NCI-H1105 (cell line): ENCODE measurements at regions not wholly inside any gene's neighbourhood (a gene's known extent, or its start where the extent isn't known, plus 50 kb on each side); places are given as distances from the start of the nearest gene placed in this dataset.

Source experiments
- DNase-seq: peaks from one replicate; lab custom pipeline; 2025; lab: John Stamatoyannopoulos, UW

DNA sequence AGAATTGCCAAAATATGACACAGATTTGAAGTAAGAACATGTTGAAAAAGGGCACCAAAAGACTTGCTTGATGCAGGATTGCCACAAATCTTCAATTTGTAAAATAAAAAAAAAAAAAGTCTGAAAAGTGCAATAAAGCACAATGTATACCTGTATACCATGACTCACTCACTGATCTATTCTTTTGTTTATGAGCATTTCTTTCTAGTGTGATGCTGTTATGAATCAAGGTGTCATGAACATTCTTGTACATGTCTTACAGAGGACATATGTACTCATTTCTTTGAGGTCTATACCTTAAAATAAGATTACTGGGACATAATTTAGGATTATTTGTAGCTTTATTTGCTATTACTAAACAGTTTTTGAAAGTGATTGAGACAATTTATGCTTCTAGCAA, 464.9 kb upstream of the RBMS3 start:
- DNase-seq = no peak

DNA sequence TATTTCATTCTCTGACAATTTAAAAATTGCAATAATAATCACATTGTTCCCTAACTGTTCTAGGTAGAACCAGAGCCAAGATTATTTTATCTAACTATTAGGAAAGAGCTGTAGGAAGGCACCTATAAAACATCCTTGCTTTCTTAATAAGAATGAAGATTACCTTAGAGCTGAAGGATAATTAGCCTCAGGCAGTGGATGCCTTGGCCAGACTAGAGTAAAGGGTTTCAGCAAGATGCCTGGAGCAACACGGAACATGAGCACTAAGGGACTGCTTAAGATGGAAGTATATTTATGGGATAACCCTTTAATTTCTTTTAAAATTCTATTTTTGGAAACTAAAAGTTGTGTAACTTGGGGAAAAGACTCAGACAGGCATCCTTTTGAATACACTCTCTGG, 456.6 kb upstream of the RBMS3 start:
- DNase-seq = no peak

DNA sequence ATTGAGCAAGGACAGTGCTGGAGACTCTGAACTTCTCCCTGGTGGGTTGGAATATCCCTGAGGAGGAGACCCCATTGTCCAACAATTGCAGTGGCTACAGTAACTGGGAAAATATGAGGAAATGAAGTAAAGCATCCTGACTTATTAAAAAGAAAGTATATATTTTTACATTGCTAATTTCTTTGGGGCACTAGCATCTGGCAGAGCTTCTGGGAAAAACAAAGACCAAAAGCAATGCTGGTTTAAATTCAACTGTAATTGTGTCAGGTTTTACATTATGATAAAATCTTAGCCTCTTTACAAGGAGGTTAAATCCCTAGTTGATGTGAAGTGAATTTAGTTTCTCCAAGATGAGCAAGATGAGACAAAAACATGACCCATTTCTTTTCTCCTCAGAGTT, 454.0 kb upstream of the RBMS3 start:
- DNase-seq = no peak

DNA sequence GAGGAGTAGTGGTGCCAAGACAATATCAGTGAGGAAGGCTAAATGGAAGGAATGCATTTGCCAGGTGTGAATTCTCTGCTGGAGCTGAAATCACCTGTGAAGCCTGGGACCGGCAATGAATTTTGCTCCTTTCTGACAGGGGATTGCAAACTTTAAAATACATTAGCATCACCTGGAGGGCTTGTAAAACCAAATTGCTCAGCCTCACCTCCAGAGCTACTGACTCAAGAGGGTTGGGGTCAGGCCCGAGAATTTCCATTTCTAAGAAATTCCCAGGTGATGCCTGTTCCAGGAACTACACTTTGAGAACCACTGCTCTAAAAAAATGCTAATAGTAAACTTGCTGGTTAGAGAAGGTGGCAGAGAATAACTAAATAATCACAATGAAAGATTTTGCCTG, 445.6 kb upstream of the RBMS3 start:
- DNase-seq = no peak

DNA sequence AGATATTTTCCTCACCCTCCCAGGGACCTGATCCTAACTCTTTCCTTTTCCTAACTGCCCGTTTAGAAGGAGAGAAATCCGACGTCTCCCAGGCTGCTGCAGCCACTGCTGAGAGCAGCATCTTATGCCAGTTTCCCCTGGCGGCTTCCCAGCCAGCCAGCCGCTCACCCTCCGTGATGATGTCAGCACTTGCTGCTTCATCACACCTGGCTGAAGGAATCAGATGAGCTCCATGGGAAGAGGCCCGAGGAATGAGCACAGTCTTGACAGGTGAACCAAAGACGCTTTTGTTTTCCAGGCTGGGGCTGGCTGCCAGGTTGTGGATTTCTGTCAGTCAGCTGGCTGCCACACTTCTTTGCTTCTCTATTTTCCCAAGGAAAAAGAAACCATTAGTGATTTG, 445.1 kb upstream of the RBMS3 start:
- peak; percentile 44 for DNase-seq

DNA sequence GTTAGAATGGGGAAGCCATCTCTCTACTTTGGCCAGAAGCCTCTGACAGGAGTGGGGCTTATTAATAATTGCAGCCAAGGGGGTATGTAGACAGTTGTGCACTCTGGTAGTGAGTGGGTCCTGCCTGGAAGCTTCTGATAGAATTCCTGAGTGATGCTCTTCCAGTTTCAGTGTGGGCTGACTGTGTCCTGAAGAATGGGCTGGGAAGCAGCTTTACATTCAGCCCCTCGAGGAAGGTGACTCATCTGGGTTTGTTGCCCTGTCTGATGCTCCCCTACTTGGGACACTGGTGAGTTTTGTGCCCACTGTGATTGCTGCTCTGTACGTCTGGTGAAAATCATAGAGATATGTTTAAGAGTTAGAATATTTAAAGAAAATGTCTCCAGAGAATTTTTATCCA, 444.7 kb upstream of the RBMS3 start:
- no peak for DNase-seq

DNA sequence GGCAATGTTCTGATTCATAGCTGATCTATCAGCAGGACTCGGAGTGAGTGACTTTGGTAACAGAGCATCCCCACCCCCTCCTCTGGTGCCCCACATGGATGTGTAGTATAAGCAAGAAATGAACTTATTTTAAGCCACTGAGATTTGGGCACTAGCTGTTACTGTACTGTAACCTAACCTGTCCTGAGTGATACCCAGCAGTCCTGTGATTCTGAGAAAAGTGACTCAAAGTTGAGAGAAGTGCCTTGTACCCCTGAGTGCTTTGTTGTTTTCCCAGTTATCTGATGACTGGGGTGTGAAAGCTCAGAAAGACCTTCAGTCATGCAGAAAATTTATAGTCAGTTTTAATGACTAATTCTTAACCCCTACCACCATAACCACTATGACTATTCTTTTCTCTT, 439.9 kb upstream of the RBMS3 start:
- no peak for DNase-seq

DNA sequence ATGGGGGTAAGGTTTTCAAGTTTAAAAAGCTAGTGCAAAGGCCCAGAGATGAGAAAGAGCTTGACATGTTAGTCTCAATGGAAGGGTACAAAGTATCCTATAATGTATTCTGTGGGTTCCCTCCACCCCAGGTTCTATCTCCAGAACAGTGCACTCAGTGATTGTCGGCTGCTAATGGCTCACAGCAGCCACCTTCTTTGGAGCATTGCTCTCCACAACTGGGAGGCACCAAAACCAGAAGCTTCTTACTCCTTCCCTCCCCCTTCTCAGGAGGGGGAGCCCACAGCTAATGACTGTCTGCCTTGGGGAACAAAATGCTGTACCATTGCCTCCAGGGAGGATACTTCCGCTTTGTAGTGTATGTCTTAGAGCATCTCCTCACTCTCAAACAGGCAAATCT, 439.4 kb upstream of the RBMS3 start:
- no peak for DNase-seq

DNA sequence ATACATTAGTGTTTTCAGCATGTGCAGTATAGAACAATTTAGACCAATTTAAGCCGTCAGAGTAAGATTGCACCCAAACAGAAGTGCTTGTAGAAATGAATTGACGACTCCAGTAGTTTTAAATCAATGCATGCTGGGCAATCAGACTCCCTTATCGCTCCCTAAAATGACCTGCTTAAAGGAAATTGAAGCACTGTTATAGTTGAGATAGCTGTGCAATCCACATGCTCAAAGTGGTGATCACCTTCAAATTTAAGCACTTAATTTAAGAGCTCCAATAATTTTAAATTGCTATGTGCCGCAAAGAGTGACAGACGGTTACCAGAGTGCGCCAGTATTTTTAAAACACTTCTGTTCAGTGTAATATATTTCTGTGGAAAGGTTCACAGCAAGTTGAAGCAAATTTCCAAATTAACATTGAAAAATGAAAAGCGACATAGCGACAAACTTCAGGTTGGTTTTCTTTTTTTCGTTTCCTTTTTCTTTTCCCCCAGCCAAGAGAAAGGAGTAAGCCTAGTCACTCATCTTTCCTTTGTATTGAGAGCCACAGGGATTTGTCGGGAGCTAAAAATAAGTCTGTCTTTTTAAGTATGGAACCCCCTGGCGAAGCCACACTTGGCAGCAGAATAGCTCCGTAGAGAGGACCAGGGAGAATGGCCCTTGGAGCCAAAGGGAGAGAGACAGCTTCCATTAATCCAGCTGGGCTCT, 436.4 kb upstream of the RBMS3 start:
- DNase-seq = no peak

DNA sequence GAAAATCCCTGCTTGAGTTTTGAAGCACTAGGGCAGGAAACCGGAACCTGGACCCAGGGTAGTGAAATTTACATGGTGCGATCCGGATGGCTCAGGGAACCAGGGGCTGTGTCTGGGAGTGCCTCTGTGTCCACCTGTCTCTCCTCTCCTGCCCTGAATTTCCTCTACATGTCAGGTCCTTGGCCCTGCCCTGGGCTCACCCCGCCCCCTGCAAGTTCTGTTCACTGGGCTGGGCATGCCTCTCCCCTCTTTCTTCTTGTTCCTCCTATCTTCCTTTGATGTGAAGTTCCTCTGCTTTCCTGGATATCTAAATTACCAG, 435.9 kb upstream of the RBMS3 start:
- DNase-seq = no peak

DNA sequence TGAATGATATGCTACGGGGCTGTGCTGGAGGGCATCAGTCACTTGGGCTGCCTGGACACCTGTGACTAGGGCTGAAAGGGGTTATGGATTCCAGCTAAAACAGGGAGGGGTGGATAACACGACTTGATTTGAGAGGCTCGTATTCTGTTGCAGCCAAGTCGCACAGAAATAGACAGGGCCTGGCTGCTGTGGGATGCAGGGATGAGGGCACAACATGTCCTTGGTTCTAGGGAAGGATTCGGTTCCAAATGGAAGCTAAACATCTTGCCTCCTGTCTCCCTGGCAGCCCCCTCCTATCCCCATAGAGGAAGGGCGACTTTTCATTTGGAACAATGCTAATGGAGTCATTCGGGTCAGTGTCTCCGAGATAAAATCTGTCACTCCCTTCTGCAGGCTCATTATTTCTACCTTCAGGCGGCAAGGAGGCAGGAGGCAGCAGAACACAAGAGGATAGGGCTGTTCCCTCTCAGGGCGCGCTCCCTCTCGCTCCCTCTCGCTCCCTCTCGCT, 433.8 kb upstream of the RBMS3 start:
- DNase-seq = no peak

DNA sequence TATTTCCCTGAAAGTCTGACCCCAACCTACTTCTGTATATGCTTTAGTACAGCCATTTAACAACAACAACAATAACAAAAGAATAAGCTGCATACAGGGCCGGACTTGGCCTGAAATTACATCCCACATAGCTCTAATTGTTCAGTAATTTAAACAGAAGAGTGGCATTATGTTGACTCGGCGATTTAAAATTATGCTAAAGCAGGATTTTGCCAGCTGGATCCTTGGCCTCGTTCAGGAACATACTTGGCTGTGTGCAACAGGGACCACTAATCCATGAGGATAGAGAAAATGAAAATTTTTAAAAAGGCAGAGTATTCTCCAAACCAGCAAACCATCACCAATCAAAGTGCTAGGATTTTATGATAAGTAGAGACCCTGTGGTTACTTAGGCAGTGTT, 433.1 kb upstream of the RBMS3 start:
- DNase-seq = no peak

DNA sequence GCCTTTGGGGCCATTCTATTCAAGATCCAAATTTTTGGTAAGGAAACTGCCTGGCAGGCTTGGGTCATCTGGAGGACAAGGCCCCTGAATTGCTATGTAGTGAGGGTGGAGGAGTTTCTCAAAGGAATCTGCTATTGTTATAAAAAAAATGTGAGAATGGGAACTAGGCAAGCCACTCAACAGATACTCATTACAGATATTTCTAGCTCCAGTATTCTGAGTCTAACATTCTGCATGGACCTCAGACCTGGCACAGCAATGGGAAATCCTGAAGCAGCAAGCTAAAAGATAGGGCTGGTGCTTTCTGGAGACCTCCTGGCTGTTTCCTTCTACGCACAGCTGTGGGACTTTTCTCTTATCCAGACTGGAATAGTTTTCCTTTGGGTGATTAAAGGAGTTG, 430.7 kb upstream of the RBMS3 start:
- no peak for DNase-seq

DNA sequence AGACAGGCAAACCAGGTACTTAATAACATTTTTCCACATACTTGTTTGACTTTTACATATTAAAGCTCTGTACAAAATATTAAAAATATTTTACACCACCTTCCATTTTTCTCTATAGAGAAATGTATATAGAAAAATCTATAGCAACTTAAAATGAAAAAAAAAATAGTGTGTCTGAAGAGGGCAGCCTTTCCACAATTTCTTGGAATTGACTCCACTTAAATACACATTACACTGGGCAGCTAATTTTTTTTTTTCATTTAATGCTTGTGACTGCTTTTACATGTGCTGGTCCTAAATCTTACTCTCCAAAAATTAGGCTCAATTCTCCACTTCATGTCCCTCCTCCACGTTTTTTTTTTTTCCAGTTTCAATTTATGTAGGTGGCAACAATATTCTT, 427.0 kb upstream of the RBMS3 start:
- DNase-seq = no peak

DNA sequence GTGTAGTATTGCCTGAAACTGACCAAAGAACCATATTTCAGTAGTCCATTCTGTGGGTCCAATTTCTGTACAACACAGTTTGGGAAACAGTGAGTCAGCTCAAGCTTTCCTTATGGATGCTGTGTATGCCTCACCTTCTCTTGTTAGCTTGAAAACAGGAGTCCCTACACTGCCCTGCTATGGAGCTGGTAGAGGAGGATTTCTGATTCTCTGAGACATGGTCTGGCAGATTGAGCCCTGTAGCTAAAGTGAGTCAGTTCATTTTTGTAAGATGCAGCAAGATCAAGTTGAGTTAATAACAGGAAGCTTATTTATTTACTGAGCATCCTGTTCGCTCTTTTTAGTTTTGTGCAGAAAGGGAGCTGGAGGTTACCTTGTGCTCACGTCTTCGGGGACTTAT, 424.1 kb upstream of the RBMS3 start:
- DNase-seq = no peak

DNA sequence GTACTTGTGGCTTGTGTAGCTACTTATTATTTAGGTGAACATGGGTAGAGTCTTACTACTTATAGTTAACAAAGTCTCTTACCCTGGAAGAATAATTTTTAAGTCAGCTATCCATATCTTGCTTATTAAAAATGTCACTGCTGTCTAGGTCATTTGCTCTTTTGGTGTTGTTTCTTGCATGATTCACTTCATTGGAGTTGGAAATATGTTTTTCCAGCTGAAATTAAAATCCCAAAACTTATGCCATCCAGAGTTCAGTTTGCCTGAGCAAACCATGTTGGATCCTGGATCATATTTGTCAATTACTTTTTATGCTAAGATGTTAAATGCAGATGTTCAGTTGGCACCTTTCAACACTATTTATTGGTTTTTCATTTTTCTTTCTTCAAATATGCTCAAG, 421.0 kb upstream of the RBMS3 start:
- no peak for DNase-seq

DNA sequence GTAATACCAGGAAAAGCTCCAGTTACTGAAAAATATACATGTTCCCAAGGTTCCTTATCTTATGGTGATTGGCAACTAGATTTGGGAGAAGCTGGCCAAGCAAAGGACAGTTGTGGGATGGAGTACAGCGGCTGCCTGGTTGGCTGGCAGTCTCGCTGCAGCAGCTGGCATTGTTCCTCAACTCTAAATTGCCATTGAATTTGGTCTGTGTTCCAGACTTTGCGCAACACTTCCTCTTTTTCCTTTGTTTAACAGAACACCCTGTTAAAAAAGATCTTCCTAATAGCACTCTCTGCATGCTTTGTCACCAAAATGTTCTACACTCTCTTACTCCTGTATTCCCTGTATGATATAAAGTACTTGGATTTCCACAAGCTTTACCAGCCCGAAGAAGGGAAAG, 420.6 kb upstream of the RBMS3 start:
- DNase-seq = no peak

DNA sequence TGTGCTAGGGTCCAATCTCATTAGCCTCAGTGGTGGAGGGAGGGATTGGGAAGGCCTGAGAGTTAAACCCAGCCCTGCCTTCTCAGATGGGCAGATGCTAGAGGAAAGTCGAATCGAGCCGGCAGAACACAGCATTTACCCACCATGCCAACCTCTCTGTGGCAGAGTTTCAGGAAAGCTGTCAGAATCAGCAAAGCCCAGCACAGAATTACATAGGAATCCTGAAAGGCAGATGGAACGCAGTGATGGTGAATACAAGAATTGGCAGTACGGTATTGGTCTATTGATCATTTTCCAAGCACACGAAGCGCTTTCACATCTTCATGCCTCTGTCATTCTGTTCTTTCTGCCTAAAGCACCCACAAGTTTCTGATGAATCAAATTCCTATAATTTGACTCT, 417.7 kb upstream of the RBMS3 start:
- DNase-seq = no peak

DNA sequence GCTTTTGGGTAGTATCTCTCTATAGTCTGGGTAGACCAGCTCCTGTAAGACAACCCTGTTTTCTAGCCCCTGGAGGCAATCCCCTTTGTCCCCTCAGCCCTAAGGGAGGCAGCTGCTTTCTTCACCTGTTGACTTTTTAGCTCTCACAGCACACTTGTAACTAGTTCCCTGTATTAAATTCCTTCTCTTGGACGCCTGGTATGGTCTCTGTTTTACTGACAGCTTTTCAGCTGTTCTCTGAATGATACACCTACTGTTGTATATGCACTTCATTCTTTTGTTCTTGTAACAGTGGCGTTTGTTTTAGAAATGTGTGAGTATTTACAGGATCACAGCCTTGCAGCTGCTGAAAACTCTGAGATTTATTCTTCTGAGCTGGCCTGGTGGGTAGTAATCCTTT, 413.0 kb upstream of the RBMS3 start:
- no peak for DNase-seq

DNA sequence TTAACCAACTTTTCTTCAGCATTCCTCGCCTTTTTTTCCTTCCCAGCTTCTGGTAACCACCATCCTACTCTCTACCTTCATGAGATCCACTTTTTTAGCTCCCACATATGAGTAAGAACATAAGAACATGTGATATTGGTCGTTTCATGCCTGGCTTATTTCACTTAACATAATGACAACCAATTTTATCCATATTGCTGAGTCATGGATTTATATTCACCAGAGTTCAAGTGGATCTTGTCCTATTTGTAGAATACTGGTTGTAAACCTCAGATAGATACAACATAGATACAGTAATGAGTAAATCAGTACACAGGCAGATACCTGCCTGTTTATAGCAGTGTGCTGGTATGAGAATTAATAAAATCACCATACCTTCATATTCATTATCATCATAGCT, 412.0 kb upstream of the RBMS3 start:
- DNase-seq = no peak

DNA sequence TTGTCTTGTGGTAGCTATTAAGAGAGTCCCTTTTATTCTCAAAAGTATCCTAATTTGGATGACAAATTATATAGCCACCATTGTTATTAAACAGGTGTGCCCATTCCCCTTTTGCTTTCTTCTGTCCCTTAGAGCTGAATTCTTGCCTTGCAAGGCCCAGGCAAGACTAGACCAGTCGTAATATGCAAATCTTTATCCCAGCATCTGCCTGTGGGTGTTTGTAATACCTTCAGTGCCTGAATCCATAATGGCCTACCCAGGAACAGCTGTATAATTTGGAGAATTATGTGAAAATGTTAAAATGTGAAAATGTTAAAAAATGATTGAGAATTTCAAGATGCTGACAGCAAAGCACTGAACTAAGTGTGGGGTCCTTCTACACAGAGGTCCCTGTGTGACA, 403.0 kb upstream of the RBMS3 start:
- DNase-seq = no peak

DNA sequence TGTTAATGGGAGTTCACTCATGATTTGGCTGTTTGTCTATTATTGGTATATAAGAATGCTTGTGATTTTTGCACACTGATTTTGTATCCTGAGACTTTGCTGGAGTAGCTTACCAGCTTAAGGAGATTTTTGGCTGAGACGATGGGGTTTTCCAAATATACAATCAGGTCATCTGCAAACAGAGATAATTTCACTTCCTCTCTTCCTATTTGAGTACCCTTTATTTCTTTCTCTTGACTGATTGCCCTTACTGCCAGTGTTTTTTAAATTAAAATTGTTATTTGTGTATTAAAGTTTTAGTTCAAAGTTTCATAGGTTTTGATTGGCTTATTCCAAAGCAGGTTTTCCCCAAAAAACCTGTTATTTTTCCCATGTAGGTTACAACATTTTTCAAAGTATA, 390.5 kb upstream of the RBMS3 start:
- no peak for DNase-seq

DNA sequence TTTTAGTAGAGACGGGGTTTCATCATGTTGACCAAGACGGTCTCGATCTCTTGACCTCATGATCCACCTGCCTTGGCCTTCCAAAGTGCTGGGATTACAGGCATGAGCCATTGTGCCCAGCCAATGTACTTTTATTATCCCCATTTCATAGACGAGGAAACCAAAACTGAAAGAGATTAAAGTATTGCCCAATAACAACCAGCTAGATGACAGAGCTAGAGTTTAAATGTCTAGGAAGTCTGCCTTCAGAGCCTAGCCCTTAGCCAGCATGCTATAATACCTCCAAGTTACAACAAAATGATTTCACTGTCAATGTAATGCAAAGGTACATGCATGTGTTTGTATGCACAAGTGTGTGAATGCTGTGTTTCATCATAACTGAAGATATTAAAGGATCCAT, 389.4 kb upstream of the RBMS3 start:
- DNase-seq = no peak

DNA sequence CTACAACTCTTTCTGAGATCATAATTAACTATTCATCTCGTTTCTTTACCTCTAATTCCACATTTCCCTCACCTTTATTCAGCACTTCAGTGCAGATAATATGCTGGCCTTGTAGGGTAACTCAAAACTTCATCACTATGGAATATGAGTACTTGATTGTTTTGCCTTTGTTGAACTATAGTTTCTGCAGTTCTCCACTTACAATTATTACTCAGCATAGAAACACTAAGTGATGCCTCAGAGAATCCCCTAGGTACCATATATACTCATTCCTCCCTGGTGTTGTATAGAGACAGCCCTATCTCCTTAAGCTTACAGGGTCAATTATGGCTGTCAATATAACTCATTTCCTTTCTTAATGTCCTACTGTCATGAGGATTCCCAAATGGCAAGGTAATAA, 380.6 kb upstream of the RBMS3 start:
- DNase-seq = no peak

DNA sequence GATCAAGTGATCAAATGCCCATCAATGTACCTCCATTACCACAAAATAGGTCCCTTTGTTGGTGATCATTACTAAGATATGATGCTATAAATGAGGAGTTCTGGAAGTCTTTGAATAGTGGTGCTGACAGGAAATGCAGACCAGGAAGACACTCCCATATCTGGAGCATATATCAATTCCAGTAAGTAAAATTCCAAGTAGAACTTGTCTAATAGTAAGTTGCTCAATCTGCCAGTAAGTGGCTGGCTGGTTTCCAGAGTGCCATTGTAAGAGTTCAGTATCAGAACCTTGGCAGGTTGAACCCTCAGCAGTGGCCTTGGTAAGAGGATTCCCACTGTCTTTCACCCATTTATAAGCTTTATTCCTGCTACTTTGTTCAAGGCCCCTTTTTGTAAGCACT, 379.9 kb upstream of the RBMS3 start:
- no peak for DNase-seq
